ENCODE measurements at regions not wholly inside any gene's neighbourhood (a gene's known extent, or its start where the extent isn't known, plus 50 kb on each side); places are given as distances from the start of the nearest gene placed in this dataset.

GRCh38 chr12:75666939-75667334 is 155.5 kb upstream of the KRR1 start:
- TF ChIP-seq CTCF (IDR thresholded peaks at IDR 0.05; ENCODE audit: borderline replicate concordance, extremely low read depth, insufficient read depth), result no peak

GRCh38 chr12:75666126-75666938 is 154.9 kb upstream of the KRR1 start:
- H3K4me3 ChIP-seq (ENCODE audit: low read length in 3 of 3), result no peak overlapping the region
- FAIRE-seq, result no peak
- H3K27me3 ChIP-seq (ENCODE audit: control insufficient read depth, insufficient read depth, low read length), result no peaks in the 10 kb centered on the region
- H3K9me3 ChIP-seq (ENCODE audit: control insufficient read depth in 2 of 3, insufficient read depth in 1 of 3, low read length in 3 of 3), result no peaks in the 10 kb centered on the region
- DNase-seq, result no peak
- H3K27ac ChIP-seq (ENCODE audit: low read depth in 2 of 2, low read length in 2 of 2), result no peak overlapping the region
- intact Hi-C loops (cut with DNase I), result no loop called here
- H3K36me3 ChIP-seq (ENCODE audit: control insufficient read depth in 2 of 3, insufficient read depth in 3 of 3, low read length in 3 of 3), result no peaks in the 10 kb centered on the region
- H3K4me1 ChIP-seq (ENCODE audit: control insufficient read depth in 2 of 3, insufficient read depth in 2 of 3, low read depth in 1 of 3, low read length in 3 of 3), result peaks cover 0 to 4% (median 0%) of the 10 kb centered on the region in 3 donors
- H3K9ac ChIP-seq (ENCODE audit: low read length in 3 of 3), result no peak overlapping the region
- TF ChIP-seq CTCF (IDR thresholded peaks at IDR 0.05; ENCODE audit: borderline replicate concordance, extremely low read depth, insufficient read depth), result no peak

More at GRCh38 chr12:75666939-75667334, 155.5 kb upstream of the KRR1 start:
- no peaks in the 10 kb centered on the region for H3K36me3 ChIP-seq (ENCODE audit: control insufficient read depth in 2 of 3, insufficient read depth in 3 of 3, low read length in 3 of 3)
- peaks cover 0 to 4% (median 0%) of the 10 kb centered on the region in 3 donors for H3K4me1 ChIP-seq (ENCODE audit: control insufficient read depth in 2 of 3, insufficient read depth in 2 of 3, low read depth in 1 of 3, low read length in 3 of 3)
- intact Hi-C loops (cut with DNase I), result no loop called here
- H3K27ac ChIP-seq (ENCODE audit: low read depth in 2 of 2, low read length in 2 of 2), result no peak overlapping the region
- peak in 1 of 5 donors; percentile 44 for DNase-seq
- no peaks in the 10 kb centered on the region for H3K9me3 ChIP-seq (ENCODE audit: control insufficient read depth in 2 of 3, insufficient read depth in 1 of 3, low read length in 3 of 3)
- no peak overlapping the region for H3K4me3 ChIP-seq (ENCODE audit: low read length in 3 of 3)
- no peak overlapping the region for H3K9ac ChIP-seq (ENCODE audit: low read length in 3 of 3)
- H3K27me3 ChIP-seq (ENCODE audit: control insufficient read depth, insufficient read depth, low read length), result no peaks in the 10 kb centered on the region
- FAIRE-seq, result no peak

- H3K4me1 ChIP-seq (ENCODE audit: control insufficient read depth in 2 of 3, insufficient read depth in 2 of 3, low read depth in 1 of 3, low read length in 3 of 3), result peaks cover 0 to 4% (median 0%) of the 10 kb centered on the region in 3 donors
- H3K27me3 ChIP-seq (ENCODE audit: control insufficient read depth, insufficient read depth, low read length), result no peaks in the 10 kb centered on the region
- no peaks in the 10 kb centered on the region for H3K9me3 ChIP-seq (ENCODE audit: control insufficient read depth in 2 of 3, insufficient read depth in 1 of 3, low read length in 3 of 3)
- H3K4me3 ChIP-seq (ENCODE audit: low read length in 3 of 3), result no peak overlapping the region
- no peak overlapping the region for H3K9ac ChIP-seq (ENCODE audit: low read length in 3 of 3)
- DNase-seq (peak in 1 of 5 donors; percentile 28), FAIRE-seq (no peak)
- intact Hi-C loops (cut with DNase I), result no loop called here
- TF ChIP-seq CTCF (IDR thresholded peaks at IDR 0.05; ENCODE audit: borderline replicate concordance, extremely low read depth, insufficient read depth), result no peak
- no peaks in the 10 kb centered on the region for H3K36me3 ChIP-seq (ENCODE audit: control insufficient read depth in 2 of 3, insufficient read depth in 3 of 3, low read length in 3 of 3)
- H3K27ac ChIP-seq (ENCODE audit: low read depth in 2 of 2, low read length in 2 of 2), result no peak overlapping the region
Measured at GRCh38 chr12:75665216-75665615, 153.8 kb upstream of the KRR1 start.

Data from kidney (tissue), 13 donors.